GM19043 (cell line): ENCODE measurements at regions not wholly inside any gene's neighbourhood (a gene's known extent, or its start where the extent isn't known, plus 50 kb on each side); places are given as distances from the start of the nearest gene placed in this dataset.

Experiments
- ATAC-seq: cut with Tn5 transposase; IDR thresholded peaks from one replicate; pipeline ENCODE4 v1.9.1; 2021; ENCODE audit warnings: low read depth; ENCODE audit not compliant: unreplicated experiment

DNA sequence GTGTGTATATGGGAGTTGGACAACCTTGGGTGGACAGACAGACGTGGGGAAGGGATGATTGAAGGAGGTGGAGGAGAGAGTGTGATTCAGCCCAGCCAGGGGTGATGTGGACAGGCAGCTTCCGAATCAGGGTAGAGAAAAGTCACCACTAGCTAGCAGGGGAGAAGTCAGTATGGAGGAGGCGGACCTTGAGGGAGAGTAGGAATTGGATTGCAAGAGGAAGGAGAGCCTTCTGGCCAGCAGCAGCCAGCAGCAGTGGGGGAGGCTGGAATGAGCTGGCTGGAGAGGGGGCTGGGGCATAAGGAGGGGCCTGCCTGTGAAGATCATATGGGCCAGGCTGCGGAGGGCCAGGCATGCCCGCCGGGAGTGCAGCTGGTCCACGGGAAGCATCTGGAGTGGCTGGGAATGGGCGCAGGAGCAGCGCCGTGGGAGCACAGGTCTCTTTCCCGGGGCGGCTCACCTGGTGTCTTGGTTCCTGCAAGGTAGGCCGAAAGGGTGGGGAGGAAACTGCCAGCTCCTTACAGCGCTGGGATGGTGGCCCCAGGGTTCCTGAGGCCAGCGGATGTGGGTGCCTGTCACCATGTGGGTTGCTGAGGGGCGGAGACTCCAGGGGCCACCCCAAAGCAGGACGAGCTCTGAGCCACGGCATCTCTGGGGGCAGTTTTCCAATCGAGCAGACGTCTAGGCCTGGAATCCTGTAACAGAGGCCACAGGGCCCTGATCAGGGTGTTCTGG lies 235.3 kb downstream of the SEC14L1 start:
- no peak for ATAC-seq

DNA sequence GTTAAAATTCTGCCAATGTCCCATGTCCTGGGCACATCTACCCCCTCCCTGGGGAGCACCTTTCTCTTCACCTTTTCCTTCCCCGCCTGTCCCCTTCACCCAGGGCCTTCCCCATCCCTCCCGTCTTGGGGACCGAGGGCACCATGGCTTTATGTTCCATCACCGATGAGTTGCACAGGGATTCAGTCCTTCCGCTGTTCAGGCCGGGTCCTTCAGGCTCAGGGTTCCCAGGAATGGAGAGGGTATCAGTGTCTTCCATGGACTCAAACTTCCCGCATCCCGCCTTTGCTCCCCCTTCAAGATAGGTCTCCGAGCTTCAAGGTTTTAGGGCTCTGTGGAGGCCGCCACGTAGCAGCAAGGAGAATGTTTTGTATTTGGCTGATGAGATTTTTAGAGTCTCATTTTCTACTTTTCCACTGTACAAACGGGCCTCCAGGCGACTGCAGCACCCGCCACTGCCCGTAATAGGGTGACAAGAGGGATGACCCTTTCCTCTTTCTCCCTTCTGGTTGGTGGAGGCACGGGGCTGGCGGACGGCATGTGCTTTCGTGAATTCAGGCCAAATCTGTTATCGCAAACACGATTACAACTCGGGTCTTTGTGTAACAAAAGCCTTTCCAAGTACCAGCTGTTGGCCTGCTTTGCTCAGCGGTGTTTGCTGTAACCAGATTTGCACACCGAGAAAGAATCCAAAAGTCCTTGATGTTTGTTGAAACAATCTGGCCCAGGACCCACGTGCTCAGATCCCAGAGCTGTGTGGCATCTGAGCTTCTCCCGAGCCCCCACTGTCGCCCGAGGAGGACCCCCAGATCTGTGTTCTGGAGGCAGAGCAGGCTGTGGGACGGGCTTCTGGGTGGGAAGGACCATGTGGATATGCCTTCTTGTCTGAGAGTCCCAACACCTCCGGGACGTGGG lies 236.3 kb downstream of the SEC14L1 start:
- no peak for ATAC-seq

DNA sequence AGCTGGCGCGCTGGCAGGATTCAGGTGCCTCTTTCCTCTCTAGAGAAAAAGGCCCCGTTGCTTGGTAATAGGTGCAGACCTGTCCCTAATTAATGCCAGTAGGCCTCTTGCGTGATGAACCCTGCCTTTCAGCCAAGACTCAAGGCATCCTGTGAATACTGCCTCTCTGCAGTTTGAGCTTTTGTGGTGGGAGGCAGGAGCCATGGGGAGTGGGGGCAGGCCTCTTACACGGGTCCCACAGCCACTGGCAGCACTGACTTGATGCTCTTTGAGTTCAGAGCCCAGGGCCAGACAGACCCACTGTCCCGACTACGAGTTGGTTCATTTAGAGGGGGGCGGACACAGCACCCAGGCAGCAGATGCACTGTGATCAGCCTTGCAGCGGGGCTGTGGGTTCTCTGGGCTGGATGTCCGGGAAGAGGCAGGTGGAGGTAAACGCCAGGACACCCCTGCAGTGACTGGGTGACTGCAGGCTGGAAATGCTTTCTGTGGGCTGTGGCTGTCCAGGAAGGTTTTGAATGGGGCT lies 237.0 kb downstream of the SEC14L1 start:
- no peak for ATAC-seq

DNA sequence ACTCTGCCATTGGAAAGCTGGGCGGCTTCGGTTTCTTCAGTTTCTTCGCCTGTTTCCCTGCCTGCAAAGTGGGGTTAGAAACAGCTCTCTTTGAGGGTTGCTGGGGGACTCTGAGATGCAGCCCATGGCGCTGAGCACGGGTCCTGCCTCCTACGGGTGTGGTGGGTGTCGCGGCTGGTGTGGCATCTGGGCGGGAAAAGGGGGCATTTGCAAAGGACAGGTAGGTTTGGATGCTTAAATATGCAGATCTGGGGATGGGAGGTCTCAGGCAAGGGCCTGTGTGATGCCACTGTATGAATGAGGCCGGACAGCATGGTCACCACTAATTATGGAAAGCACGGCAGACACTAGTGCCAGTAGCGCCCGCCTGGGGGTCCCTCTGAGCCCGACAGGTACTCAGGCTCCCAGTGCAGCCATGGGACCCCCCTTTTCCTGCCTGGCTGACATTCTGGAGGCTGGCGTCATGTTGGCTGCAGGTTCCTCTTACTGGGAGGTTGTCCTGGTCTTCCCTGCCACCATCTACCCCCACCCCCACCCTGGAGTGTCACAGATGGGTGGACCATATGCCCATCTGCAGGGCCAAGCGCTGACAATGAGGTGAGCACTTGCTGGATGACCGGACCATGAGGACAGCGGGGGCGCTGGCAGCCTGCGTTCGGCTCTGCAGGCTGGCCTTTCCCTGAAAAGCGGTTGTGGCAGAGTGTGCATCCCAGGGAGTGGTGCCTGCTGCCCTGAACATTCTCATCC lies 237.7 kb downstream of the SEC14L1 start:
- no peak for ATAC-seq

DNA sequence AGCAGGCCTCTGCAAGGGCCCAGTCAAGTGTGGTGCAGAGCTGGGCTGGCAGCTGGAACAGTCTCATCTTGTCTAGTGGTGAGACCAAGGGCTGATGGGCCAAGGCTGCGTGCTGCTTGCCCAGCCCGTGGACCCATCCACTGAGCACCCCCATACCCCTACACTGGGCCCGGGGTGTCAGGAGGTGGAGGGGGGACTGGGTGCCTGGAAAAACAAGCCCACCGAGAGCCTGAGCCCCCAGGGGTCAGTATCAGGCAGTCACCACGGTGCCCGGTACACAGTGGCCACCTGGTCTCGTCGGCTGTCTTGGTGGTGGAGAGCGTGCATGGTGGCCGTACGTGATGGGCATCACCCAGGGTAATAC lies 238.3 kb downstream of the SEC14L1 start:
- no peak for ATAC-seq

DNA sequence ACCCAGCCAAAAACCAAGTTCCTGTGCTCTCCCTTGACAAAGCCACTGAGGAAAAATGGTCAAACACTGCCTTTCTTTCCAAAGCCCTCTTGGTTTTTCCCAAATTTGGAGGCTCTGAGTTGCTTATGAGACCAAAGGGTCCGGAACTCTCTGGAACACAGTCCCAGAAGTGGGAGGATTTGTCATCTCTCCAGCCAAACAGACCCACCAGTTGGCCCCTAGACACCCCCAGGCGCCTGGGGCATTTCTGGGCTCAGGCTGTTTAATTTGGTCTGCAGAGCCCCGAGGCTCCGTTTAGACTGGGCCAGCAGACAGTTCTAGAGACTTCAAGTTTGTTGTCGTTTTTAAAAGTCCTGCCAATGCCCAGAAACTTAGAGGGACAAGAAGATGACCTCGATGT lies 239.1 kb downstream of the SEC14L1 start:
- ATAC-seq, result no peak

DNA sequence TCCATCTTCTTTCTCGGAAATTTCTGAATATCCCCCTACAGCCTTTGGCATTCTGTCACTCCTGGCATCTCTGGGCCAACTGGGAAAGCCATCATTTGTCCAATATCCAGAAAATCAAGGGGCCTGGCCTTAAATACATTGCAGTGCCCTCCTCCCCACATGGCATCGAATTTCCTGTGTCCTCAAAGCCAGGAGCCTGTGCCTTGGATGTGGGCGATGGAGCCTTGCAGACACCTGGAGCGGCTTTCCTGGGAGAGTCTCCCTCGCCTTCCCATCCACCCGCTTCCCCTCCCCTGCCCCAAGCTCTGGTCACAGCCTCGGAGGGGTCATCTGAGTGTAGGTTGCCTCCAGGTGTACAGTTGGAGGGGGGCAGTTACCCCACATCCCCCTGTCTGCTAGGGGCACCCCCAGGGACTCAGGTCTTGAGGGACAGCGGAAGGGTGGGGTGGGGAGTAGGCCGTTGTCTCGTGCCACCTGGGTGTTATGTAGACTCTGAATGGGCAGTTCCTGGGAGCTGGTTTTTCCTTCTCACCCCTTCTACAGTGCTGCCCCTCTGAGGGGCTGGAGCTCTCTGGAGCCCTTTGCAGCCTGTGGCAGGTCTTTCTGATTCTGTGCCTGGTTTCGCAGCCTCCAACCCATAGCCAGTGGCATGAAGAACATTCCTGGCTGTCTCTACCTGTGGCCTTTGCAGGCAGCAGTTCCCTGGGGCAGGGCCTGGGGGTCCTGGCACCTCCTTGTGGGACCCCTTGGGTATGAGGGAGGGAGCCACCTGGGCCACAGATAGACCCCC lies 239.8 kb downstream of the SEC14L1 start:
- ATAC-seq, result no peak

DNA sequence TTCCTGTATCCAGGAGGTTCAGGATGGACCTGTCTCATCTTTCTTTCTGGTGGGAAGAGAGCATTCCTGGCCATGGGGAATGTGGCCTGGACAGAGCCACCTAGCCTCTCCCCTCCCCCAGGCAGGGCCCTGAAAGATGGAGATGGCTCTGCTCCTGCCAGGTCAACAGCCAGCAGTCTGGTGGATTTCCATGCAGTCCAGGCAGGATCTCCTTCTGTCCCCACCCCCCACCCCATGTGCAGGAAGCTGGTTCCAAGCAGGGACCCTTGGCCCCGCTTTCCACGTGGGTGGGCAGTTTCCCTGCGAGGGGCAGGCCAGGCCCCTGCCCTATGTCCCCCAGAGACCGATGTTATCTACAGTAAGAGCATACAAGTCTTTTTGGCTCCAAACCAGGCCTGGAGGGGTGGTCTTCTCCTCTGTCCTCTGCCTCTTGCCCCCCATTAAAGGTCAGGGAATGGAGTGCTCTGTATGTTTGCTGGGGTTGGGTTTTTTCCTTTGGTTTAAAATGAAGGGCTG lies 240.5 kb downstream of the SEC14L1 start:
- no peak for ATAC-seq

DNA sequence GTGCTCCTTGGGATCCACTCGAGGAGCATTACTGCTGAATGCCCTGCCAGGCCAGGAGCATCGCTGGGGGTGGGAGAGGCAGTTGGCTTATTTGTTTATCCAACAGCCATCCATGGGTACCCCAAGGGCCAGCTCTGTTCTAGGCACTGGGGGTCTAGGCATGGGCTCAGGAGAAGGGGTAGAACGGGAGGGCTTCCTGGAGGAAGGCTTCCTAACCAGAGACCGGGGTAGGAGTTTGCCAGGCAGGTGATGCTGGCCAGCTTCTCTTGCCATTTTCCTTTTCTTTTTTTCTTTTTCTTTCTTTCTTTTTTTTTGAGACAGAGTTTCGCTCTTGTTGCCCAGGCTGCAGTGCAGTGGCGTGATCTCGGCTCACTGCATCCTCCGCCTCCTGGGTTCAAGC lies 241.0 kb downstream of the SEC14L1 start:
- ATAC-seq, result no peak

DNA sequence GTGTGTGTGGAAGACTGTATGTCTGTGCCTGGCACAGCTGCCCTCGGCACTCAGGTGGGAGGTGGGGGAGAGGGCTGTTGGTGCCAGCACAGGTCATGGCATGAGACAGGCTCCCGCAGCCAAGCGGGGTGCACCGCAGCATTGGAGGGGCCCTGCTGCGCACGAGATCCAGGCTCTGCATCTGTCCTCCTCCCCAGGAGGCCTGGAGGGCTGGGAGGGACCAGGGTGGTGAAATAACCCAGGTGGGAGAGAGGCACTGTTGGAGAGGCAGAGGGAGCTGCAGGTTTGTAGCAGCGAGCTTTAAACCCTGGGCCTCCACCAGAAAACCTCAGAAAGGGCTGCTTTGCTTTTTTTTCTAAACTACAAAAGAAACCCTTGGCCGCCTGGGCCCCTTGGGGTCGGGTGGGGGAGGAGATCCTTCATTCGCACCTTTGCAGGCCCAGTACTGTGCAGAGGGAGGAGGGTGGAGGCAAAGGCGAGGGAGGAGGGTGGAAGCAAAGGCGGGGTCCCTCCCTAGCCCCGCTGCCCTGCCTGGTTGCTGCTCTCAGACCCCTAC lies 241.7 kb downstream of the SEC14L1 start:
- ATAC-seq, result no peak

DNA sequence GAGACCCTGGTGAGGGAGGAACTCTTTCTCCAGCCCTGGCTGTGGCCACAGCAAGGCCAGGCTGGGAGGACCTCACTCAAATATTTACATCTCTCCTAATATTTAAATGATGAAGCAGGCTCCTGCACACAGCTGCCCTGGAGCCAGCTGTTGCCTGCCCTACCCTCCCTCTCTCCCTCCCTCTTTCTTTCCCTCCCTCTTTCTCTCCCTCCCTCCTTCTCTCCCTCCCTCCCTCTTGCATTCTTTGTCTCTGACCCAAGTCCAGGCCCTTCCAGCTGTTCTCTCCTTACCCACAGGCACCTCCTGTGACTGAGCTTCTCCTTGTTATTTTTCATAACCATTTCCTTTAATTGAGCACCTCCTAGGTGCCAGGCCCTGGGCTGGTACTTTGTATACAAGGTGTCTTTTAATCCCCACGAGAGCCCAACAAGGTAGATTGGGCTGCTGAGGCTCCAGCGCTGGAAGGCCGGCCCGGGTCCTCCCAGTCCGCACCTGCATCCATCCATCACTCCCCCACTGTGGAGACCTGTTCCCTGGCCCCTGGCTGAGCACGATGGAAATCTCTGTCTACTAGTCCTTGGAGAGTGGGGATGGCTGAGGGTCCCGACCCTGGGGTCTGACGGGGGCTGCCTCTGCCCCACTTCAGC lies 242.3 kb downstream of the SEC14L1 start:
- ATAC-seq, result no peak

DNA sequence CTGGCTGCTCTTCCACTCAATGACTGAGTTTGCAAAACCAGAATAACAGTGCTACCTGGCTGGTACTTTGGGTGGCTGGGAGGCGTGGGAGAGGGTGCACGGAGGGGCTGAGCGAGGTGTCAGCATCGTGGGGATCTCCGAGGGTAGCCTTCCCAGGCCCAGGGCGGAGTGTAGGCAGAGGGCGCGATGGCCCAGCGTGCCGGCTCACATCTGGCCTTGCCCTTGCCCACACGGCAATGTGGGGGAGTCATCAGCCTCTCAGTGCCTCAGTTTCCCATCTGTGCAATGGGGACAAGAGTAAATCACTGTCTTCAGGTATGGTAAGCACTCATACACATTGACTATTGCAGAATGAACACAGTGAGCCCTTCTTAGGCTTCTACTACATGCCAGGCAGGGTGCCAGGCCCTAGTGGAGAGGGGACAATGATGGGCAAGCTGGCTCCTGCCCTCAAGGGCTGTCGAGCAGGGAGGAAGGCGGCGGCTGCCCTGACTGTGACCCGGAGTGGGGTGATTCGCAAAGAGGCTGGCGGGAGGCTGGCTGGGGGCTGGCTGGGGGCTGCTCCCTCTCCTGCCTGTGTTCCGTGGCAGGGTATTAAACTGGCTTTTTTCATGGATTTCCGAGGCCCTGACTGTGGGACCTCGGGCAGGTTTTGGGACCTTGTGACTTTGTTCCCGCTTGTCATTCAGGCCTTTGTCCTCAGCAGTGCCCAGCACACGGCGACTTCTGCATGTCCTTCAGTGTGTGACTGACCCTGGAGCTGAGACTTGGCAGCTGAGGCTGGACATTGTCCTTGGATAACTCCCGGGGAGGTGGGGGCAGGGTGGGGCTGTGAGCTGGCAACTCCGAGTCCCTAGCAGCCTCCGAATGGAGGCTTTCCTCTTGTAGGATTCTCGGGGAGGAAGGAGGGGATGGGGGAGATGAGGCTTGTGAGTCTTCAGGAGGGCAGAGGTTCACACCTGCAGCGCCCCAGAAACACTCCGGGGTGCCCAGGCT lies 243.1 kb downstream of the SEC14L1 start:
- ATAC-seq, result no peak

DNA sequence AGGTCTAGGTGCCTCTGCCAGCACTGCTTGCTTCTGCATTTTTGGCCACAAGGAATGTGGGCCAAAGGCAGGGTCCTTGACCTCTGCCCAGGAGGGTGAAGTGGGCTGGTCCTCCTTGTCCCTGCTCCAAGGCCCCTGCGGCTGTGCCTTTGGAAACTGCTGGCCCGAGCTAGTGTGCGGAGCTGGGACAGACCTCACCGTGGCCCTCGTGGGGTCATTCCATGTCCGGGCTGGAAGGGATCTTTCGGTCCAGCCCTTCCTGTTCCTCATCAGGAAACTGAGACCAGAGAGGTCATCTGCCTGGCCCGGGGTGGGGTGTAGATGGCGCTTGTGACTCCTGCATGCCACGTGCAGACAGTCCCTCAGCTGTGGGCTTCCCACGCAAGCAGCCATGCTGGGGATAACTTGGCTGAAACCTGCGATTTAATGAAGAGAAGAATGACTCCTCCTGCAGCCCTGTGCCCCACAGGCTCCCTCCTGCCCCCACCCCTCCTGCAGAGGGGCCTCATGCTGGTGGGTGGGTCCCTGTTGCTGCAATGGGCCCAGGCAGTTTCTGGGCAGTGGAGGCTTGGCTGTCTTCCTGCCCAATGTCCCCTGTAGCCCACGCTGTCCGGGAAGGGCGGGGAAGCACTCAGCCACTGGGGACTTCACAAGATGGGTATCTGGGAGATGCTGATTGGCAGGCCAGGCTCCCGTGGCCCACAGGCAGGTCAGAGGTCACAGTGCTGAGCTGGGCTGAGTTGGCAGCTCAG lies 245.2 kb downstream of the SEC14L1 start:
- no peak for ATAC-seq

DNA sequence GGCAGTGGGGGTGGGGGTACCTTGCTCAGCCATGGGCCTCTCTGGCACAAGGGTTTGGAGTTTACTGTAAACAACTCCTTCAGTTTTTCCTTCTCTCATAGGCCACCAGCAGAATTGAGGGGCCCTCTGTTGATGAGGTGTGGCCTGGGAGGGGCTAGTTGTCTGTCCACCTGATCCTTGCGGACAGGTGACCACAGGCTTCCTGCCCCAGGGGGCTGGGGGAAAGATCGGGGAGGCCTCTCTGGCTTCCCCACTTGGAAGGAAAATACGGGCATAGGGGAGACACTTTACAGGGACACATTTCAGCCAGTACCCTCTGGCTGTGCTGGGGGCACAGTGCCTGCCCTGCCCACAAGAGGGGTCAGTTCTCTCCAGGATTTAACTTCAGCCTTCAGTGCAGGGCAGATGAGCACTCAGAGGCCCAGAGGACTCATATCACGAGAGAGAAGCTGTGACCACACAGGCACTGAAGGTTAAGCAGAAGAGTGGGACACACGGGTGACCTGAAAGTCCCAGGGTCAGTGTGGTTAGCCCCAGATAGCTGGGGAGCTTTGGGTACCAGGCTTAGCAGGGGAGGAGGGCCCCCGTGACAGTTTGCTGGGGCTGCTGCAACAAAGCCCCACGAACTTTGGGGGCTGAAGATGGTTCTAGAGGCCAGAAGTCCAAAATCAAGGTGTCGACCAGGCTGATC lies 245.9 kb downstream of the SEC14L1 start:
- ATAC-seq, result no peak

DNA sequence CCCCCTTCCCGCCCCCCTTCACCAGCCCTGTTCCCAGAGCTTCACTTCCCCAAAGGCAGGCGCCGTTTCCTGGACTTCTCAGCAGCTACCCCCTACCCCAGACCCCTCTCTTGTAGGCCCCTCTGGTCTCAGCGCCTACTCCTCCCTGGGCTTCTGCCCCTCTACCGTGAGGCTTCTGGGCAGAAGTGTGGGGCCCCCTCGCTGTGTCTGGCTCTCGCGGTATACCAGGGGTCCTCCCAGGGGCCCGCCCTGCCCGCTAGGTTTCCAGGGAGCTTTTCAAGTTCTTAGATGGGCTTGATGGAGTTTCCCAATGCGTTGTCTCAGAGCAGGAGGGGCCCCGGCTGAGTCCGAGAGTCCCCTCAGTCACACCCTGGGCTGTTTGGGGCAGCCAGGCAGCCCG lies 247.1 kb downstream of the SEC14L1 start:
- ATAC-seq, result no peak

DNA sequence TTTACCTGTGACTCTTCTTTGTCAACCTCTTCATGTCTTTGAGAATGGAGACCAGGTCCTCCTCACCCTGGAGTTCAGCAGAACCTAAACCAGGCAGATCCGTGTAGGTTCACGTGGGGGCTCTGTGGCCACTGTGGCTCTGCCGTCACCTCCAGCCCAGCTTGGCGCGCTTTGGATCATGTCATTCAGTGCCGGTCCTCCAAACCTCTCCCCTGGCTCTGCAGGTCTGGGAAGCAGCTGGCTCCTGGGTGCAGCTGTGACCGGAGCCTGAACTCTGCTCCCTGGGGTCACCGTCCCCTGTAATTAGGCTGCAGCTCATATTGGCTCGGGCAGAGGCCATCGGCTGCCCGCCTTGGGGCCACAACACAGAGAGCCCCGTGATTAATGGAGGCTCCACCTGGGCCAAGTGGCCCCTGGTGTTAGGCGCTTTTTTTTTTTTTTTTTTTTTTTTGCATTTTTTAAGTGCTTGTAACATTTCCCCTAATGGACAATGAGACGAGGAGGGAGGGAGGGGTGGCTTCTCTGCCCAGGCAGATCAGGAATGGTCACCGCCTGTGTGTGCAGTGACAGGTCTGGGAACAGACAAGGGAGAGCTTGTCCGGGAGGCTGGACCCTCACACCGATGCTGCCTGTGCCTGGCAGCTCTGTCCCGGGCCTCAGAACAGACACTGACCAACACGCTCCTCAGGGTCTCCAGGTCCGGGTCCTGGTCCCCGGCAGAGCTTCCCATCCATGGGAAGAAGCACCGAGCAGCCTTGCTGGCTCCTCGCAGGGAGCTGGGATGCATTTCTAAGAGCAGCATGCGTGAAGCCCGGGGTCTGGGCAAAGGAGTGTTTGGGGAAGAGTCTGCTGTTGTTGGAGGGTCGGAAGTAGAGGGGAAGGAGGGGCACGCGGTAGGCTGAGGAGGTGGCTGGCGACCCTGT lies 247.9 kb downstream of the SEC14L1 start:
- ATAC-seq, result no peak
